Peyer's patch (tissue), 4 donors: ENCODE measurements at regions not wholly inside any gene's neighbourhood (a gene's known extent, or its start where the extent isn't known, plus 50 kb on each side); places are given as distances from the start of the nearest gene placed in this dataset.

Experiments used
- POLR2A ChIP-seq, 2 donors: fragments of 450-650 bp; IDR thresholded peaks; one replicate each; pipeline ENCODE4 v1.5.1; 2017; ENCODE audit warnings: antibody characterized with exemption in 2 of 2, mild to moderate bottlenecking in 2 of 2, moderate library complexity in 2 of 2
- TF ChIP-seq, protein P1 (sequence below), 6 experiments: fragments of 450-650 bp in 4 of 6; fragments of 200-600 bp in 2 of 6; sonication (generic) in 1 of 6; IDR thresholded peaks; one replicate each; pipeline ENCODE4 v1.5.1; 2017 to 2019; ENCODE audit warnings: antibody characterized with exemption in 6 of 6, mild to moderate bottlenecking in 3 of 6, moderate library complexity in 1 of 6

DNA sequence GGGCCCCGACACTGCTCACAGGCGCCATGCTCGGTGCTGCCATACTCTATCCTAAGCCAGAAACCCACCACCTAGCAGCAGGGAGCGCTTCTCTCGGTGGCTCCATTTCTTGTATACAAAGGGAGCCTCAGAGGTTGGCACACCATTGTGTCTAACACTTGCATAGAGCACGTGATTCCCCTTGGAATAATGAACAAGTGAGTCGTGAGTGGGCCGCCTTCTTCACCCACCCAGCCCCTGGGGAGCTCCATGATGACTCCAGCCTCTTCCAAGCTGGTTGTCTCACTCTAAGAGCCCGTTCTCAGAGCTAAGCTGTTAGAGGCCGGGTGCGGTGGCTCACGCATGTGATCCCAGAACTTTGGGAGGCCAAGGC lies 82.3 kb upstream of the ZNF469 start:
- TF ChIP-seq, protein P1, sequence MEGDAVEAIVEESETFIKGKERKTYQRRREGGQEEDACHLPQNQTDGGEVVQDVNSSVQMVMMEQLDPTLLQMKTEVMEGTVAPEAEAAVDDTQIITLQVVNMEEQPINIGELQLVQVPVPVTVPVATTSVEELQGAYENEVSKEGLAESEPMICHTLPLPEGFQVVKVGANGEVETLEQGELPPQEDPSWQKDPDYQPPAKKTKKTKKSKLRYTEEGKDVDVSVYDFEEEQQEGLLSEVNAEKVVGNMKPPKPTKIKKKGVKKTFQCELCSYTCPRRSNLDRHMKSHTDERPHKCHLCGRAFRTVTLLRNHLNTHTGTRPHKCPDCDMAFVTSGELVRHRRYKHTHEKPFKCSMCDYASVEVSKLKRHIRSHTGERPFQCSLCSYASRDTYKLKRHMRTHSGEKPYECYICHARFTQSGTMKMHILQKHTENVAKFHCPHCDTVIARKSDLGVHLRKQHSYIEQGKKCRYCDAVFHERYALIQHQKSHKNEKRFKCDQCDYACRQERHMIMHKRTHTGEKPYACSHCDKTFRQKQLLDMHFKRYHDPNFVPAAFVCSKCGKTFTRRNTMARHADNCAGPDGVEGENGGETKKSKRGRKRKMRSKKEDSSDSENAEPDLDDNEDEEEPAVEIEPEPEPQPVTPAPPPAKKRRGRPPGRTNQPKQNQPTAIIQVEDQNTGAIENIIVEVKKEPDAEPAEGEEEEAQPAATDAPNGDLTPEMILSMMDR (IDR thresholded peaks at IDR 0.05), result no peak
- no peak for TF ChIP-seq POLR2A (IDR thresholded peaks at IDR 0.05)
